Body of pancreas (tissue), 4 donors: ENCODE measurements at regions not wholly inside any gene's neighbourhood (a gene's known extent, or its start where the extent isn't known, plus 50 kb on each side); places are given as distances from the start of the nearest gene placed in this dataset.

Experiments
- ATAC-seq: fragments of 150-250 bp; one replicate; pipeline ENCODE4 v1.9.1; 2016
- DNase-seq, 4 donors: peaks; one replicate each; pipeline ENCODE4 v3.0.0-alpha.2; 2019
- H3K27ac ChIP-seq, 4 donors: fragments of 200-600 bp; sonication (generic); 1 replicate in 3 of 4; 2 replicates in 1 of 4; pipeline versions ENCODE4 v1.5.1 to v1.6.1; 2016 to 2019; ENCODE audit warnings: mild to moderate bottlenecking in 1 of 4, mixed read lengths in 1 of 4, moderate library complexity in 1 of 4
- H3K27me3 ChIP-seq, 2 donors: fragments of 200-600 bp; sonication (generic); one replicate each; pipeline ENCODE4 v1.6.0; 2016; ENCODE audit warnings: mild to moderate bottlenecking in 1 of 2
- H3K36me3 ChIP-seq, 2 donors: fragments of 200-600 bp; sonication (generic); replicated peaks in 1 of 2; 2 replicates each; pipeline ENCODE4 v1.5.1; 2016; ENCODE audit warnings: low read depth in 2 of 2; ENCODE audit not compliant: insufficient read depth in 1 of 2
- H3K4me1 ChIP-seq: fragments of 200-600 bp; sonication (generic); one replicate; pipeline ENCODE4 v1.6.0; 2016
- H3K4me3 ChIP-seq, 2 donors: fragments of 200-600 bp; sonication (generic); 1 replicate in 1 of 2; 2 replicates in 1 of 2; pipeline ENCODE4 v1.5.1; 2016 to 2019
- H3K9me3 ChIP-seq, 3 donors: fragments of 200-600 bp; sonication (generic); 1 replicate in 2 of 3; 2 replicates in 1 of 3; pipeline ENCODE4 v1.5.1; 2016
- POLR2A ChIP-seq, 3 donors: fragments of 450-650 bp; IDR thresholded peaks; one replicate each; pipeline ENCODE4 v1.6.1; 2016; ENCODE audit warnings: antibody characterized with exemption in 3 of 3, mild to moderate bottlenecking in 2 of 3
- WGBS, 2 donors: methylation state at CpG; one replicate each; pipeline ENCODE4 v1.1.5; 2017; 5-methylcytosine and 5-hydroxymethylcytosine counted together
- intact Hi-C: fragments of 100-400 bp; cut with DNase I; formaldehyde crosslinking; loops from one replicate; pipeline ENCODE4 v1.15.1; 2023
- TF ChIP-seq, protein P1 (sequence below), 7 experiments: fragments of 450-650 bp in 4 of 7; fragments of 200-600 bp in 3 of 7; sonication (generic) in 3 of 7; IDR thresholded peaks; one replicate each; pipeline ENCODE4 v1.5.1; 2016 to 2019; ENCODE audit warnings: antibody characterized with exemption in 7 of 7

DNA sequence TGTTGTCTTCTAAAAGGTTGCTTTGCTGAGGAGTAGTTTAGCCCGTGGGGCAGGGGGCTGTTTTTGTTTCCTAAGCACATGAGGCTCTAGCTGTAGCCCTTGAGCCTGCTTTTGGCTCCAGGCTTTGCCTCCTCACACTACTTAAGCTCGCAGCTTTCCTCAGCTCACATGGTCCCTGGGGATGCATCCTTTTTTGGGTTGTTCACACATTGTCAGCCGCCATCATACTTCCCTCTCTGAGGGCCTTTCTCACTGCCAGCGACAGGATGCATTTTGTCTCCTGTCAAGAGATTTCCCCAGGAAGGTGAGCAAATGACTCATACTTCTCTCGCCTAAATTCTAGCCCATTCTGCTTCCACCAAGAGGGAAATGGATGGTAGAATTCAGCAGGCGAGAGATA lies 279.5 kb upstream of the PKDCC start:
- H3K36me3 ChIP-seq, result no peaks in the 10 kb centered on the region
- no peaks in the 10 kb centered on the region for H3K4me1 ChIP-seq
- no peak overlapping the region for H3K27ac ChIP-seq
- intact Hi-C loops, result no loop called here
- ATAC-seq (no peak), DNase-seq (no peak)
- 55 to 76% methylated on average over 6 of the region's 6 CpGs for WGBS, 2 donors
- H3K9me3 ChIP-seq, result no peaks in the 10 kb centered on the region
- no peak for TF ChIP-seq POLR2A (IDR thresholded peaks at IDR 0.05)
- TF ChIP-seq, protein P1, sequence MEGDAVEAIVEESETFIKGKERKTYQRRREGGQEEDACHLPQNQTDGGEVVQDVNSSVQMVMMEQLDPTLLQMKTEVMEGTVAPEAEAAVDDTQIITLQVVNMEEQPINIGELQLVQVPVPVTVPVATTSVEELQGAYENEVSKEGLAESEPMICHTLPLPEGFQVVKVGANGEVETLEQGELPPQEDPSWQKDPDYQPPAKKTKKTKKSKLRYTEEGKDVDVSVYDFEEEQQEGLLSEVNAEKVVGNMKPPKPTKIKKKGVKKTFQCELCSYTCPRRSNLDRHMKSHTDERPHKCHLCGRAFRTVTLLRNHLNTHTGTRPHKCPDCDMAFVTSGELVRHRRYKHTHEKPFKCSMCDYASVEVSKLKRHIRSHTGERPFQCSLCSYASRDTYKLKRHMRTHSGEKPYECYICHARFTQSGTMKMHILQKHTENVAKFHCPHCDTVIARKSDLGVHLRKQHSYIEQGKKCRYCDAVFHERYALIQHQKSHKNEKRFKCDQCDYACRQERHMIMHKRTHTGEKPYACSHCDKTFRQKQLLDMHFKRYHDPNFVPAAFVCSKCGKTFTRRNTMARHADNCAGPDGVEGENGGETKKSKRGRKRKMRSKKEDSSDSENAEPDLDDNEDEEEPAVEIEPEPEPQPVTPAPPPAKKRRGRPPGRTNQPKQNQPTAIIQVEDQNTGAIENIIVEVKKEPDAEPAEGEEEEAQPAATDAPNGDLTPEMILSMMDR (IDR thresholded peaks at IDR 0.05), result no peak
- no peaks in the 10 kb centered on the region for H3K27me3 ChIP-seq
- no peak overlapping the region for H3K4me3 ChIP-seq

DNA sequence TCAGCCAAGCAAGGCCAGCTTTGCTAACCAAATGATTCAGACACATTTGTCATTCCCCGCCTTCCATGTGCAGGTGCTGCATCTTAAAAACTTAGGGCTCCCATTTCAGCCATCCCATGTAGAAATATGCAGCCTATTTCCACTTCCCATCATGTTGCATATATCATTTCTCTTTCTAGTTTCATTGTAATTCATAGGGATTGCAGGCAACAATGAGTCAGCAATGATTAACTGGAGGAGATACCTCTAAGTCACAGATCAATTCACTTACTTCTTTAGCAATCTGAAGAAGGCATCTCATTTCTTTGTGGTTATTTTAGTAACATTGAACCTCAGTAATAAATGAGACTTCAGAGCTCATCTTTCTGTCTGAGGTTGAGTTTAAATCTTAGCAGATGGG lies 276.1 kb upstream of the PKDCC start:
- no peaks in the 10 kb centered on the region for H3K36me3 ChIP-seq
- intact Hi-C loops, result no loop called here
- TF ChIP-seq, protein P1 (IDR thresholded peaks at IDR 0.05), result no peak
- TF ChIP-seq POLR2A (IDR thresholded peaks at IDR 0.05), result no peak
- H3K4me3 ChIP-seq, result no peak overlapping the region
- WGBS, 2 donors, result 89 to 100% methylated on average over 1 of the region's 1 CpG
- ATAC-seq, result no peak
- H3K27me3 ChIP-seq, result no peaks in the 10 kb centered on the region
- DNase-seq, result no peak
- H3K4me1 ChIP-seq, result no peaks in the 10 kb centered on the region
- H3K27ac ChIP-seq, result no peak overlapping the region
- no peaks in the 10 kb centered on the region for H3K9me3 ChIP-seq

DNA sequence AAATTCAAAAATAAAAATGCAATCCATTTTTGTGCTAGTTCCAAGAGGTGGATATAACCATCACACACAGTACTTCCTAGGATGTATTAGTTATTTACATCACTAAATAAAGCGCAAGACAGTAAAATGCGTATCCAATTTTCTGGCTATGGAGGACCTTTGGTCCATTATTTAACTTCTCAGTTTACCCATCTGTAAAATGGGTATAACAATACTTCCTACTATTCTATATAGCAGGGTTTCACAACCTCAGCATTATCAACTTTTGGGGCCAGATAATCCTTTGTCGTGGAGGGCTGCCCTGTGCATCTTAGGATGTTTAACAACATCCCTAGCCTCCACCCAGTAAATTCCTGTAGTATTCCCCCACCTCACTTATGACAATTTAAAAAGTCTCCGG lies 275.1 kb upstream of the PKDCC start:
- no peaks in the 10 kb centered on the region for H3K9me3 ChIP-seq
- H3K27ac ChIP-seq, result no peak overlapping the region
- H3K4me1 ChIP-seq, result no peaks in the 10 kb centered on the region
- DNase-seq, result no peak
- no peaks in the 10 kb centered on the region for H3K27me3 ChIP-seq
- H3K4me3 ChIP-seq, result no peak overlapping the region
- H3K36me3 ChIP-seq, result no peaks in the 10 kb centered on the region
- no peak for TF ChIP-seq POLR2A (IDR thresholded peaks at IDR 0.05)
- TF ChIP-seq, protein P1 (IDR thresholded peaks at IDR 0.05), result no peak
- intact Hi-C loops, result no loop called here
- 83 to 91% methylated on average over 4 of the region's 4 CpGs for WGBS, 2 donors
- no peak for ATAC-seq

DNA sequence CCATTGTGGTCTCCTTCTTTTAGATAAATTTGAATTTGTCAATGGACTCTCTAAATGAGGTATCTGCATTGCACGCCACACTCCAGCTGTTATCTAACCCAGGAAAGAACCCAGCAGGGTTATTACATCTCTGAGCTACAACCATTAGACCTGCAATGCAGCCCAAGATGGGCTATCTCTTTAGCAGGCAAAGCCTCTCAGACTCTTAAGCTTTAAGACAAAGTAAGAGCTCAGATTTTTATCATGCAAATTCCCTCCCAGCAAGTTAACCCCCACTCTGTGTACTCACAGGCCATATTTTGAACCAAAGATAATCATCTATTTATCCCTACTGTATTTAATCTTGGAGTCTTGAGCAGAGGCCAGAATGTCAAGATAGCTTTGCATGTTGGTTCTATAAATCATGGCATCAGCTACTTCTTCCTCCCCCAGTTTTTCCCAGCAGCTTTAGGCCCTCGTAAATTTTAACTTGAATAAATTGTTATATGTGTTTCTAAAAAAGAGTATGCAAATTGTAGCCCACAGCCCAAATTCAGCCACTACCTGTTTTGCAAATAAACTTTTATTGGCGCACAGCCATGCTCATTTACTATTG lies 273.7 kb upstream of the PKDCC start:
- no peak for ATAC-seq
- Histone ChIP-seq H3K27me3 (no peaks in the 10 kb centered on the region), H3K36me3 (no peaks in the 10 kb centered on the region), H3K9me3 (no peaks in the 10 kb centered on the region), H3K27ac (no peak overlapping the region), H3K4me1 (no peaks in the 10 kb centered on the region), H3K4me3 (no peak overlapping the region)
- WGBS, 2 donors, result 76 to 78% methylated on average over 3 of the region's 3 CpGs
- TF ChIP-seq POLR2A (IDR thresholded peaks at IDR 0.05), result no peak
- TF ChIP-seq, protein P1 (IDR thresholded peaks at IDR 0.05), result no peak
- no peak for DNase-seq
- intact Hi-C loops, result no loop called here

DNA sequence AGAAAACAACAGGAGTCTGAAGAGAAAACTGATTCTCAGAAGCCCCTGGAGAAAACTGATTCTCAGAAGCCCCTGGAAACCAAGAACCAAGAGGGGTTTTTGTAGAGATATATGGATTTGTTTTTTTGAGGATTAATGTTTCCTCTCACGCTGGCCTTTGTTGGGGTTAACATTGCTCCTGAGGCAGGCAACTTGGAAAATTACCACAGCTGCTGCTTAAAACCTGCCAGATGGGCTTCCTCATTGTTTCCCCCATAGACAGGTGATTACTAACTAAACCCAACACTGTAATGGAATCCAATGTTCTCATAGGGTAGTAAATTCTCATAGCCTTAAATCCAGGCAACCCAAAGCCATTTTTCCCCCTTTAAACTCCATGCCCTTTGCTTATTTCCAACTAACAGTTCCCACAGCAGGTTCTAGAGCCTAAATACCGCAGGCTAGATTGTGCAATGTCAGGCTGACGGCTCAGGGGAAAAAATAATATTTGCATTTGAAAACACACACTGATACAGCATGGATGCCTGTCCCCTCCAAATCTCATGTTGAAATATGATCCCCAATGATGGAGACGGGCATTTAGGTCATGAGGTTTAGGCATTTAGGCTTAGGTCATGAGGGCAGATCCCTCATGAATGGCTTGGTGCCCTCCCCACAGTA lies 272.3 kb upstream of the PKDCC start:
- 33 to 41% methylated on average over 4 of the region's 4 CpGs for WGBS, 2 donors
- intact Hi-C loops, result no loop called here
- no peak for ATAC-seq

More for the DNA sequence above, 272.3 kb upstream of the PKDCC start:
- DNase-seq, result no peak
- TF ChIP-seq, protein P1 (IDR thresholded peaks at IDR 0.05), result no peak
- TF ChIP-seq POLR2A (IDR thresholded peaks at IDR 0.05), result no peak
- Histone ChIP-seq H3K27ac (no peak overlapping the region), H3K36me3 (no peaks in the 10 kb centered on the region), H3K27me3 (no peaks in the 10 kb centered on the region), H3K4me1 (no peaks in the 10 kb centered on the region), H3K9me3 (no peaks in the 10 kb centered on the region), H3K4me3 (no peak overlapping the region)
